K562 (cell line): ENCODE measurements at regions not wholly inside any gene's neighbourhood (a gene's known extent, or its start where the extent isn't known, plus 50 kb on each side); places are given as distances from the start of the nearest gene placed in this dataset.

Experiments used
- CBFA2T2 ChIP-seq: fragments of 450-650 bp; conservative IDR thresholded peaks from 2 replicates; pipeline ENCODE4 v1.6.1; 2017; ENCODE audit warnings: mild to moderate bottlenecking
- FOXM1 ChIP-seq, 2 experiments: fragments of 450-650 bp in 1 of 2; sonication (generic) in 1 of 2; formaldehyde crosslinking in 1 of 2; IDR thresholded peaks; 2 replicates each; pipeline versions ENCODE4 v1.6.1 to v1.9.0; 2017 to 2022; ENCODE audit warnings: low read depth in 2 of 2, mild to moderate bottlenecking in 2 of 2, missing genetic modification reagents in 1 of 2, moderate library complexity in 1 of 2
- MAFF ChIP-seq: IDR thresholded peaks from 2 replicates; pipeline ENCODE4 v1.6.1; 2012; ENCODE audit warnings: low read length, improper control_type of control experiment
- POLR2AphosphoS5 ChIP-seq: IDR thresholded peaks from 2 replicates; pipeline ENCODE4 v1.6.1; 2011; ENCODE audit warnings: mild to moderate bottlenecking, low read depth, low read length, moderate library complexity; ENCODE audit not compliant: control insufficient read depth, insufficient read depth
- PYGO2 ChIP-seq: fragments of 450-650 bp; IDR thresholded peaks from 2 replicates; pipeline ENCODE4 v1.6.1; 2016; ENCODE audit warnings: mild to moderate bottlenecking, missing genetic modification characterization, moderate library complexity, missing compliant biosample characterization
- RBFOX2 ChIP-seq: fragments of 200-400 bp; formaldehyde crosslinking; IDR thresholded peaks from 2 replicates; pipeline ENCODE4 v1.6.1; 2017; ENCODE audit warnings: low read depth, mild to moderate bottlenecking, low read length, moderate library complexity
- TF ChIP-seq, protein P1 (sequence below): fragments of 250-450 bp; sonication (Bioruptor Pico); IDR thresholded peaks from 2 replicates; pipeline ENCODE4 v1.4.0; 2020
- TF ChIP-seq, protein P2 (sequence below): fragments of 250-450 bp; sonication (Bioruptor Pico); IDR thresholded peaks from 2 replicates; pipeline ENCODE4 v1.8.0; 2022; ENCODE audit warnings: inconsistent platforms, mild to moderate bottlenecking, moderate library complexity, borderline replicate concordance
- TF ChIP-seq, protein P3 (sequence below): fragments of 450-650 bp; IDR thresholded peaks from 2 replicates; pipeline ENCODE4 v1.6.1; 2016; ENCODE audit warnings: mild to moderate bottlenecking, moderate library complexity

DNA sequence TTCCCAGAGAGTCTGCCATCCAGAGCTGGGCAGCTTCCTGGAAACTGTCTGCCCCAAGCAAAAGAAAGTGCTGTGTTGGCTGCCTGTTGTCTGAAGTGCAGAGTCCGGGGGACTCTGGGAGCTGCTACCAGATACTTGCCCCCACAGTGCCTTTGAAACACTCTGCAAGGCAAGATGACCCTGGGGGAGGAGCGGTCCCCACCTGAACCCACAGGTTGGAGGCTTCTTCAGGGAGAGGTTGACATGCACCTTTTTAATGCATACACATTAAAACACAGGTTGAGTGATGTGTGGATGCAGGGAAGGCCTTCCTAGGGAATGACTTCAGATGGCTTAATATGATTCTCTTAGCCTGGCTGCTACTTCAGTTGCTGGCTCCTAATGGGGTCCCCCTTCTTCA is 479.5 kb downstream of the ZNF536 start (continued):
- TF ChIP-seq, protein P1, sequence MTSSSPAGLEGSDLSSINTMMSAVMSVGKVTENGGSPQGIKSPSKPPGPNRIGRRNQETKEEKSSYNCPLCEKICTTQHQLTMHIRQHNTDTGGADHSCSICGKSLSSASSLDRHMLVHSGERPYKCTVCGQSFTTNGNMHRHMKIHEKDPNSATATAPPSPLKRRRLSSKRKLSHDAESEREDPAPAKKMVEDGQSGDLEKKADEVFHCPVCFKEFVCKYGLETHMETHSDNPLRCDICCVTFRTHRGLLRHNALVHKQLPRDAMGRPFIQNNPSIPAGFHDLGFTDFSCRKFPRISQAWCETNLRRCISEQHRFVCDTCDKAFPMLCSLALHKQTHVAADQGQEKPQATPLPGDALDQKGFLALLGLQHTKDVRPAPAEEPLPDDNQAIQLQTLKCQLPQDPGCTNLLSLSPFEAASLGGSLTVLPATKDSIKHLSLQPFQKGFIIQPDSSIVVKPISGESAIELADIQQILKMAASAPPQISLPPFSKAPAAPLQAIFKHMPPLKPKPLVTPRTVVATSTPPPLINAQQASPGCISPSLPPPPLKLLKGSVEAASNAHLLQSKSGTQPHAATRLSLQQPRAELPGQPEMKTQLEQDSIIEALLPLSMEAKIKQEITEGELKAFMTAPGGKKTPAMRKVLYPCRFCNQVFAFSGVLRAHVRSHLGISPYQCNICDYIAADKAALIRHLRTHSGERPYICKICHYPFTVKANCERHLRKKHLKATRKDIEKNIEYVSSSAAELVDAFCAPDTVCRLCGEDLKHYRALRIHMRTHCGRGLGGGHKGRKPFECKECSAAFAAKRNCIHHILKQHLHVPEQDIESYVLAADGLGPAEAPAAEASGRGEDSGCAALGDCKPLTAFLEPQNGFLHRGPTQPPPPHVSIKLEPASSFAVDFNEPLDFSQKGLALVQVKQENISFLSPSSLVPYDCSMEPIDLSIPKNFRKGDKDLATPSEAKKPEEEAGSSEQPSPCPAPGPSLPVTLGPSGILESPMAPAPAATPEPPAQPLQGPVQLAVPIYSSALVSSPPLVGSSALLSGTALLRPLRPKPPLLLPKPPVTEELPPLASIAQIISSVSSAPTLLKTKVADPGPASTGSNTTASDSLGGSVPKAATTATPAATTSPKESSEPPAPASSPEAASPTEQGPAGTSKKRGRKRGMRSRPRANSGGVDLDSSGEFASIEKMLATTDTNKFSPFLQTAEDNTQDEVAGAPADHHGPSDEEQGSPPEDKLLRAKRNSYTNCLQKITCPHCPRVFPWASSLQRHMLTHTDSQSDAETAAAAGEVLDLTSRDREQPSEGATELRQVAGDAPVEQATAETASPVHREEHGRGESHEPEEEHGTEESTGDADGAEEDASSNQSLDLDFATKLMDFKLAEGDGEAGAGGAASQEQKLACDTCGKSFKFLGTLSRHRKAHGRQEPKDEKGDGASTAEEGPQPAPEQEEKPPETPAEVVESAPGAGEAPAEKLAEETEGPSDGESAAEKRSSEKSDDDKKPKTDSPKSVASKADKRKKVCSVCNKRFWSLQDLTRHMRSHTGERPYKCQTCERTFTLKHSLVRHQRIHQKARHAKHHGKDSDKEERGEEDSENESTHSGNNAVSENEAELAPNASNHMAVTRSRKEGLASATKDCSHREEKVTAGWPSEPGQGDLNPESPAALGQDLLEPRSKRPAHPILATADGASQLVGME = no peak
- TF ChIP-seq PYGO2 (tag) (no peak), CBFA2T2 (no peak), RBFOX2 (no peak), MAFF (no peak), FOXM1 (IDR thresholded peaks at IDR 0.05; ENCODE audit: low read depth) (no peak), FOXM1 (CRISPR knock-in tag; IDR thresholded peaks at IDR 0.05; ENCODE audit: low read depth) (no peak), POLR2AphosphoS5 (no peak)
- TF ChIP-seq, protein P2, sequence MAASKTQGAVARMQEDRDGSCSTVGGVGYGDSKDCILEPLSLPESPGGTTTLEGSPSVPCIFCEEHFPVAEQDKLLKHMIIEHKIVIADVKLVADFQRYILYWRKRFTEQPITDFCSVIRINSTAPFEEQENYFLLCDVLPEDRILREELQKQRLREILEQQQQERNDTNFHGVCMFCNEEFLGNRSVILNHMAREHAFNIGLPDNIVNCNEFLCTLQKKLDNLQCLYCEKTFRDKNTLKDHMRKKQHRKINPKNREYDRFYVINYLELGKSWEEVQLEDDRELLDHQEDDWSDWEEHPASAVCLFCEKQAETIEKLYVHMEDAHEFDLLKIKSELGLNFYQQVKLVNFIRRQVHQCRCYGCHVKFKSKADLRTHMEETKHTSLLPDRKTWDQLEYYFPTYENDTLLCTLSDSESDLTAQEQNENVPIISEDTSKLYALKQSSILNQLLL = no peak
- TF ChIP-seq, protein P3, sequence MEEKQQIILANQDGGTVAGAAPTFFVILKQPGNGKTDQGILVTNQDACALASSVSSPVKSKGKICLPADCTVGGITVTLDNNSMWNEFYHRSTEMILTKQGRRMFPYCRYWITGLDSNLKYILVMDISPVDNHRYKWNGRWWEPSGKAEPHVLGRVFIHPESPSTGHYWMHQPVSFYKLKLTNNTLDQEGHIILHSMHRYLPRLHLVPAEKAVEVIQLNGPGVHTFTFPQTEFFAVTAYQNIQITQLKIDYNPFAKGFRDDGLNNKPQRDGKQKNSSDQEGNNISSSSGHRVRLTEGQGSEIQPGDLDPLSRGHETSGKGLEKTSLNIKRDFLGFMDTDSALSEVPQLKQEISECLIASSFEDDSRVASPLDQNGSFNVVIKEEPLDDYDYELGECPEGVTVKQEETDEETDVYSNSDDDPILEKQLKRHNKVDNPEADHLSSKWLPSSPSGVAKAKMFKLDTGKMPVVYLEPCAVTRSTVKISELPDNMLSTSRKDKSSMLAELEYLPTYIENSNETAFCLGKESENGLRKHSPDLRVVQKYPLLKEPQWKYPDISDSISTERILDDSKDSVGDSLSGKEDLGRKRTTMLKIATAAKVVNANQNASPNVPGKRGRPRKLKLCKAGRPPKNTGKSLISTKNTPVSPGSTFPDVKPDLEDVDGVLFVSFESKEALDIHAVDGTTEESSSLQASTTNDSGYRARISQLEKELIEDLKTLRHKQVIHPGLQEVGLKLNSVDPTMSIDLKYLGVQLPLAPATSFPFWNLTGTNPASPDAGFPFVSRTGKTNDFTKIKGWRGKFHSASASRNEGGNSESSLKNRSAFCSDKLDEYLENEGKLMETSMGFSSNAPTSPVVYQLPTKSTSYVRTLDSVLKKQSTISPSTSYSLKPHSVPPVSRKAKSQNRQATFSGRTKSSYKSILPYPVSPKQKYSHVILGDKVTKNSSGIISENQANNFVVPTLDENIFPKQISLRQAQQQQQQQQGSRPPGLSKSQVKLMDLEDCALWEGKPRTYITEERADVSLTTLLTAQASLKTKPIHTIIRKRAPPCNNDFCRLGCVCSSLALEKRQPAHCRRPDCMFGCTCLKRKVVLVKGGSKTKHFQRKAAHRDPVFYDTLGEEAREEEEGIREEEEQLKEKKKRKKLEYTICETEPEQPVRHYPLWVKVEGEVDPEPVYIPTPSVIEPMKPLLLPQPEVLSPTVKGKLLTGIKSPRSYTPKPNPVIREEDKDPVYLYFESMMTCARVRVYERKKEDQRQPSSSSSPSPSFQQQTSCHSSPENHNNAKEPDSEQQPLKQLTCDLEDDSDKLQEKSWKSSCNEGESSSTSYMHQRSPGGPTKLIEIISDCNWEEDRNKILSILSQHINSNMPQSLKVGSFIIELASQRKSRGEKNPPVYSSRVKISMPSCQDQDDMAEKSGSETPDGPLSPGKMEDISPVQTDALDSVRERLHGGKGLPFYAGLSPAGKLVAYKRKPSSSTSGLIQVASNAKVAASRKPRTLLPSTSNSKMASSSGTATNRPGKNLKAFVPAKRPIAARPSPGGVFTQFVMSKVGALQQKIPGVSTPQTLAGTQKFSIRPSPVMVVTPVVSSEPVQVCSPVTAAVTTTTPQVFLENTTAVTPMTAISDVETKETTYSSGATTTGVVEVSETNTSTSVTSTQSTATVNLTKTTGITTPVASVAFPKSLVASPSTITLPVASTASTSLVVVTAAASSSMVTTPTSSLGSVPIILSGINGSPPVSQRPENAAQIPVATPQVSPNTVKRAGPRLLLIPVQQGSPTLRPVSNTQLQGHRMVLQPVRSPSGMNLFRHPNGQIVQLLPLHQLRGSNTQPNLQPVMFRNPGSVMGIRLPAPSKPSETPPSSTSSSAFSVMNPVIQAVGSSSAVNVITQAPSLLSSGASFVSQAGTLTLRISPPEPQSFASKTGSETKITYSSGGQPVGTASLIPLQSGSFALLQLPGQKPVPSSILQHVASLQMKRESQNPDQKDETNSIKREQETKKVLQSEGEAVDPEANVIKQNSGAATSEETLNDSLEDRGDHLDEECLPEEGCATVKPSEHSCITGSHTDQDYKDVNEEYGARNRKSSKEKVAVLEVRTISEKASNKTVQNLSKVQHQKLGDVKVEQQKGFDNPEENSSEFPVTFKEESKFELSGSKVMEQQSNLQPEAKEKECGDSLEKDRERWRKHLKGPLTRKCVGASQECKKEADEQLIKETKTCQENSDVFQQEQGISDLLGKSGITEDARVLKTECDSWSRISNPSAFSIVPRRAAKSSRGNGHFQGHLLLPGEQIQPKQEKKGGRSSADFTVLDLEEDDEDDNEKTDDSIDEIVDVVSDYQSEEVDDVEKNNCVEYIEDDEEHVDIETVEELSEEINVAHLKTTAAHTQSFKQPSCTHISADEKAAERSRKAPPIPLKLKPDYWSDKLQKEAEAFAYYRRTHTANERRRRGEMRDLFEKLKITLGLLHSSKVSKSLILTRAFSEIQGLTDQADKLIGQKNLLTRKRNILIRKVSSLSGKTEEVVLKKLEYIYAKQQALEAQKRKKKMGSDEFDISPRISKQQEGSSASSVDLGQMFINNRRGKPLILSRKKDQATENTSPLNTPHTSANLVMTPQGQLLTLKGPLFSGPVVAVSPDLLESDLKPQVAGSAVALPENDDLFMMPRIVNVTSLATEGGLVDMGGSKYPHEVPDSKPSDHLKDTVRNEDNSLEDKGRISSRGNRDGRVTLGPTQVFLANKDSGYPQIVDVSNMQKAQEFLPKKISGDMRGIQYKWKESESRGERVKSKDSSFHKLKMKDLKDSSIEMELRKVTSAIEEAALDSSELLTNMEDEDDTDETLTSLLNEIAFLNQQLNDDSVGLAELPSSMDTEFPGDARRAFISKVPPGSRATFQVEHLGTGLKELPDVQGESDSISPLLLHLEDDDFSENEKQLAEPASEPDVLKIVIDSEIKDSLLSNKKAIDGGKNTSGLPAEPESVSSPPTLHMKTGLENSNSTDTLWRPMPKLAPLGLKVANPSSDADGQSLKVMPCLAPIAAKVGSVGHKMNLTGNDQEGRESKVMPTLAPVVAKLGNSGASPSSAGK = no peak
